ENCODE measurements at regions not wholly inside any gene's neighbourhood (a gene's known extent, or its start where the extent isn't known, plus 50 kb on each side); places are given as distances from the start of the nearest gene placed in this dataset.
"Not testable (repeated sequence)": the region's sequence is repeated elsewhere in the genome, so short reads cannot be mapped to it uniquely, and the experiment has no call there.

DNA sequence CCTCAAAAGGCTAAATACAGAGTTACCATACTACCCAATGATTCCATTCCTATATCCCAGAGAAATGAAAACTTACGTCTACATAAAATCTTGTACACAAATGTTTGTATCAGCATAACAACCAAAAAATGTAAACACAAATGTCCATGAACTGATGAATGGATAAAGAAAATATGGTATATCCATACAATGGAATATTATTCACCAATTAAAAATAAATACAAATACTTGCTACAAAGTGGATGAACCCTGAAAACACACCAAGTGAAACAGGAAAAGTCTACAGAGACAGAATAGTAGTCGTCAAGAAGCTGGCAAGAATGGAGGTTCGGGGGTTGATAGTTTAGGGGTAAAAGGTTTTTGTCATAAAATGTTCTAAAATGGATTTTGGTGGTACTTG is 54.0 kb upstream of the ANKRD28 start:
- DNase-seq = no peak

DNA sequence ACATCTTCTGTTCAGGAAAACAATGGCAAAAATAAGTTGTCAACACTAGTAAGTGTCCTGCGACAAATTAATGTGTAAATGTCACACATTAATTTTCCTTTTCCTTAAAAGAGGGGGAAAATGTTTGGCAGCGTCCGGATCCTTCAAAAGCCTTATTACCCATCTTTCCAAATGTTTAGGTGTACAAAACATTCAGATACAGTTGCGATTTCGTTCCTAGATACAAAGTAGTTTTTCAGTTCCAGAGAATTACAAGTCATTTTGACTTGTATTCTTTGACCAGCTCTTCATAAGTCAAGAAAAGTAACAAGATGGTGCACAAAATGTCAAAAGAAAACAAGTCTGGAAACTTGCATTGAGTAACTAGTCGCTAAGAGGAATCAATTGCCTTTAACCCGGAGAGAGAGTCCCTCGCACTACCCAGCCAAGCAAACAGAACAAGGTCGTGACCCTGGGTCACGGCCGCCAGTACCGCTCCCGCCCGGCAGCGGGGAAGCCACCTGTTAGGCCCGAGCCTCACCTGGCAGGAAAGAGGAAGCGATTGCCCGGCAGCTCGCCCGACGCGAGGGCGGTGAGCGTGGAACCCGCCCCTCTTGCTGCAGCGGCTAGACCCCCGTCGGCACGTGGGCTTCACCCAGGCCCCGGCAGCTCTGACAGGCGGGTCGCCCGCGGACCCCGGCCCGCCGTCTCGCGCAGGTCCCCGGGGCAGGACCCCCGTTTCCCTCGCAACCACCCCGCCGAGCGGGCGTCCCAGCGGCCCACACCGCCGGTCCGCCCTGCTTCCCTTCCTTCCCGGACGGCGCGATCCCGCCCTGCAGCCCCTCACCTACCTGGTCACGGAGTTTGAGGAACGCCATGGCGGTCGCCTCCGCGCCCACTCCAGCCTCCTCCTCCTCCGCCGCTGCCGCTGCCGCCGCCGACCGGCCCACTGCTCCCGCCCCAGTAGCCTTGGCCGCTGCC is 61.0 kb upstream of the ANKRD28 start:
- DNase-seq = no peak

DNA sequence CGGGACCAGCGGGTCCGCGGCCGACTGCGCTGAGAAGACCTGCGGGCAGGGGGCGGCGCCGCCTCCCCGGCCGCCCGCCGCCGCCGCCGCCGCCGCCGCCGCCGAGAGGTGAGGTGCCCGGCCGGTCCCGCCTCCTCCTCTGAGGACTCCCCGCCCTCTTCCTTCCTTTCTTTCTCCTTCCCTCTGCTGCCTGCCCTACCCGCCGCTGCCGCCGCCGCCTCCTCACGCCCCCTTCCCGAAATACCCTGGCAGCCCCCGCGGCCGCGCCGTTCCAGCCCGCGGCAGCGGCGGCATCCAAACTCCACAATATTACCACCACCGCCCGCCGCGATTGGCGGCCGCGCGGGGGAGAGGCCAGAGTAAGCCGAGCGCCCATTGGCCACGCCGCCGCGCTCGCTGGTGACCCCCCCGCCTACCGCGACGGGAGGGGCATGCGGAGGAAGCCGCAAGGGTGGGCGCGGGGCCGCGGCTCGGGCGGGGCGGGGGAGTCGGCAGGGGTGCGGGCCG is 61.8 kb upstream of the ANKRD28 start:
- DNase-seq = peak; percentile 88

DNA sequence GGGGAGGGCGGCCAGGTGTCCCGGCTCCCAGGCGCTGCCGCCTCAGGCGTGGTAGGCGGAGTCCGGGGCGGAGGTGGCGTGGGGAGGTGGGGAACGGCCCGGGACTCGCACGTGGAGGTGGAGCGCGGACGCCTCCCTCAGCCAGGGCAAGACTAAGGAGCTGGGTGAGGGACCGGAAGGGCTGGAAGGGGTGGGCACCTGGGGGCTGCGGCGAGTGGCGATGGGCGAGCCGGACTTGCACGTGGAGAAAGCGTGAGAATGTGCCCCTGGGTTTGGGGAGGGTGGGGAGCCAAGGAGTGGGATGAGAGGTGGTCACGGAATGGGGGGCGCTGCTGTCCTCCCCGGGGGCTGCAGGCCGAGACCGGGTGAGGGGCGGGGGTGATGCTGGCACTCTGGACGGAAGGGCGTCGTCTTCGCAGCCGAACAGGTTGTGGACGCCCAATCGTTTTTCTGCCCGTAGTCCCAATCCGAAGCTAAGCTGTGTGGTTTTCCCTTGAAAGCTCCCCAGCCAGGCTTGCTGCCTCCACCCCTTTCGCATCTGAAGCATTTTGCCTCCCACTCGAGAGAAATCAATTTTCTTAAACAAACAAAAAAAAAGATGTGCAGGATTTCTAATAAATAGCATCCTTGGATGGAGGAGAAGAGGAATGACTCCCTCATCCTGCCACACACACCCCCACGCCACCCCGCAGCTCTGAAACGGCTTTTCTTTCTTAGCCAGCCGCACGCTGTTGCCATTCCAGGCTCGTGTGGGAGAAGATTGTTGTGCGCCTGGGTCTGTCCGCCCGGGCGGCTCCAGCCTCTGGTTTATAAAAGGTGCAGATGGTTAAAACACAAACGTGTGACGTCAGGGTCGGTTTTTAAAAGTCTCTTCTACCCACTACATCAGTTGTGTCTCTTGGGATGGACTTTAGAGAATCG is 62.5 kb upstream of the ANKRD28 start:
- DNase-seq = peak; percentile 49

DNA sequence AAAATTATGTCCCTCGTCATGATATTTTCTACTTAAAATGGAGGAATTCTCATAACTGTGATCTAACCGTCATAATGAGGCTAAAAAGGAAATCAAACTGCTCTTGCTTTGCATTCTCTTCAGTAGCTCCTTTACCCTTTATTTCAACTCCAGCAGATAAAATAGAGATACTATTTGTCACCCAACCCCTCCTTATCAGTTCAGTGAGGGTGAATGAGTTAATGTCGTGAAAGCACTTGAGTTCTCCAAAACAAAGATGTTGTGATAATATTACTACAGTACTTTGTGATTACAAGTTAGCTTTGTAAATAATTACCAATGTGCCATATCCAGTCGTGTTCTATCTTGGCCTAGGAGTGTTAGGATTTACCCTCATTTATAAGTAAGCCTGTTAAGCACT is 63.4 kb upstream of the ANKRD28 start:
- no peak for DNase-seq

DNA sequence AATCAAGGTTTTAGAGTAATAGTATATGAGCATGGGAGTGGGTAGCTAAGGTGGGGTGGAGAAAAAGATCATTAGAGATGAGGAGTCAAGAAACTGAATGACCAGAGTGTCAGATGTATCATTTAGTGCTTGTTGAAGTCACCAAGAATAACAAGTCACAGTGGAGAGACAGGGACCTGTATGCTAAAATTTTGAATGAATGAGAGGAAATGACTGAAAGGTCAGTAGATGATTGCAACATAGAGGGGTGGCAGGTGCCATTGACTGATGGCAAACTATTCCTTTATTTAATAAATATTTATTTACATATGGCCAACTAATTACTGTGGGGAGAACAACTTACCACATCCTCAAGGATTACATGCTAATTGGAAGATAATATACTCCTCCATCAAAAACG is 75.0 kb upstream of the ANKRD28 start:
- DNase-seq = no peak

DNA sequence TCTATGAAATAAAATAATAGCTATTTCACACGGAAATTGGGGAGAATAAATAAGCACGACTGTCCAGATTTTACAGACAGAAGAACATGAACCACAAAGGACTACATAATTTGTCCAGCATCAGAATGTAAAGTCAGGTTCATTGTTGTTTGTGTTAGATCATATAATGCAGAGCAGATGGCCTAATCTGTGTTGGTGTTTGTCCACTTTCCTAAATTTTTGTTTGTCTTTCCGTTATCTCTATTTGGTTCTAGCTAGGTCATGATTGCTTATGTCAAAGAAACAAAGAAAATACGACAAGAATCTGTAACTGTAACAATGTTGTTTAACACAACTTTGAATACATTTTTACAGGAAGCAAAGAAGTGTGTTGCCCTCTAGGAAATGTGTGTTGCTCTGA is 75.6 kb upstream of the ANKRD28 start:
- no peak for DNase-seq

DNA sequence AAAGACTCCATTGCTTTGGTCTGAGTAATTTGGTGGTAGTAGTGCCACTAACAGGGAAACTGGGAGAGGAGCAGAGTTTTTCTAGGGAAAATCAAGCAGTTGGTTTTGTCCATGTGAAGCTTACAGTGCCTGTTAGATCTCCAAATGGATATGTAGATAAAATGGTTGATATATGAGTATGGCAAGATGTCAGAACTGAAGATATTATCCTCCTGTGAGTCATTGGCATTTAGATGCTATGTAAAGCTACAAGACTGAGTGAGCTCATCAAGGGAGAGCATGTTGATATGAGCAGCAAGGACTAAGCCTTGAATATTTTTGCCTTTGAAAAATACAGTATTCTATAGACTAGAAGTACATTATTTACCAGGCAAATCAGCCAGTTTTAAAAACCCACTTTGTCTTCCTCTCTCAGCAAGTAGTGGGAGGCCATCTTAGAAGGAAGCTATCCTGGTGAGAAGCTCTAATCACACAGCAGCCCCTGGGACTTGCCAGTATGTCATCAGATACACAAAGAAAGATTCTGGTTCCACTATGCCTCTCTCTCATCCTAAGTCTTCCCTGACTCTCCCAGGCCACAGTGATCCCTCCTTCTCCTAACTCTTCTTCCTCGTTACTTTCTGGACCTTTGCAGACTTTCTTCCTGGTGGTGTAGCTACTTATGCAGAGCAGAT is 77.4 kb upstream of the ANKRD28 start:
- no peak for DNase-seq

DNA sequence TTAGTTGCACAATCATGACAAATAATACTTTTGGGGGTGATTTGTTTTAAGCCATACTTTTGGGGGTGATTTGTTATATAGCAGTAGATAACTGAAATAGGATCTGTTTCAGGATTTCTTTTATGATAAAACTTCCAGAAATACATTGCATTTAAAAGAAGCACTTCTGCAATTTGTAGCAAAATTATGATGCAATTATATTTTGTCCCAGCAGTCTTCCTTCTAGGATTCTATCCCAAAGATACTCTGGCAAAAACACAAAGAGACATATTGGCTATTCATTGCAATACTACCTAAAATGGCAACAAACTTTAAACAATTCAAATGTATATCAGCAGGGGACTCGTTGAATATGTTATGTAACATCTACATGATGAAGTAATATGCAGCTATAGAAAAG is 78.9 kb upstream of the ANKRD28 start:
- DNase-seq = no peak

DNA sequence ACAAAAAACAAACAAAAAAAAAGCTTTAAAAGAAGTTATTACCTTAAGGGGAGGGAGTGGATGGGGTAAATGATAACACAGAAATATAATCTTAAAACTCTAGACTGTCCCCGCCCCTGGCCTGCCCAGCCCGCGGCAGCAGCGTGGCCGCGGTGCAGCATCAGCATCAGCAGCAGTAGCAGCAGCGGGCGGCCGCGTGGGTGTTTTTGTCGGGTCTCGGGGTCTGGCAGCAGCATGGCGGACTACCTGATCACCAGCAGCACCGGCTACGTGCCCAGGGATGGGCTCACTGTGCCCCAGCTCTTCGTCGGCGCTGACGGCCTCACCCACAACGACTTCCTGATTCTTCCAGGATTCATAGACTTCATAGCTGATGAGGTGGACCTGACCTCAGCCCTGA is 80.0 kb upstream of the ANKRD28 start:
- DNase-seq = no peak

DNA sequence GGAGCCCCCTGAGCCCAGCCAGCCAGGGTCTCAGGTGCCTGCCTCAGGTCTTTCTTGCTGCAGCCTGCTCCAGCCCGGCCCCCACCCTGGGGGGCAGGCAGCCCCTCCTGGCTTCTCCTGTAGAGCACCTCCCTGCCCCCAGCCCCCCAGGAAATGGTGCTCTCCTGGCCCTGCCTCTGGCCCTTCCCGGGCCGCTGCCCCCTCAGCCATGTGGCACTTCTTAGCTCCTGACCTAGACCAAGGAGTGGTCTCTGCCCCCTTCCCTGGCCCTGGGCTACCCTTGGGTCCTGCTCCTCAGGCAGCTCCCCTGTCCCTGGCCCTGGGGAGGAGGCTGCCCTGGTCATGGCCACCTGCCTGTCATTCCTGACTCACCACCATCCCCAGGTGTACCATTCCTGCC is 82.0 kb upstream of the ANKRD28 start:
- DNase-seq = not testable (repeated sequence)

DNA sequence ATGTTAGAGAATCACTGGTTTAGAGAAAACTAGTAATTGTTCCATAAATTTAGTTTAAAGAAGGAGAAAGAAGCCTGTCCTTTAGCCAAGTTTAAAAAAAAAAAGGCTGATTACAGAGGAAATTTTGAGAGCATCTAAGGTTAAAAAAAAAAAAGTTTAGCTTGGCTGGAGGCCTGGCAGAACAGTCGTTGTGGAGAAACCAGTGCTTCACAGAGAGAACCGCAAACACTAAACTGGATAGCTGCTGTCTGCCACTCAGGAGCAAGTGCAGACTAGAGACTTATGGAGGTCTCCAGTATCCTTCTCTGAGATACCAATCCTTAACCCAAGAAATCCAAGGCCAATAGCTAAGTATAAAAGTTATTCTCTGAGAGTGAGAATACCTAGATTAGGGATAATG is 84.8 kb upstream of the ANKRD28 start:
- DNase-seq = no peak

DNA sequence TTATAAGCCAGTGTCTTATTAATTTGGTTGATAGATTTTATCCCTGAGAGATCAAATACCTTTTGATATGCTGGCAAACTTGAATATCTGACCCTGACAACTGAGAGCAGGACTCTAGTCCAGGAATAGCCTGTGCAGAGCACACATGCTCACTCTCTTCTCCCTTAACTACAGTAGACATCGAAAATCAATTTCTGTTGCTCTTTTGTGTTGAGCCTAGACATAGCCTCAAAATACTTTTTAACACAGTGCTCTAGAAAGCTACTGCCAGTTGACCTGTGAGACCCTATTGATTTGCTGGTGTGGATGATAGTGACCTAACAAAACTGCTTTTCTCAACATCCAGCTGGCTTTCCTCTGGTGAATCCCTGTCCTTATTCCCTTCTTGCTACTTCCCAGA is 86.4 kb upstream of the ANKRD28 start:
- no peak for DNase-seq

DNA sequence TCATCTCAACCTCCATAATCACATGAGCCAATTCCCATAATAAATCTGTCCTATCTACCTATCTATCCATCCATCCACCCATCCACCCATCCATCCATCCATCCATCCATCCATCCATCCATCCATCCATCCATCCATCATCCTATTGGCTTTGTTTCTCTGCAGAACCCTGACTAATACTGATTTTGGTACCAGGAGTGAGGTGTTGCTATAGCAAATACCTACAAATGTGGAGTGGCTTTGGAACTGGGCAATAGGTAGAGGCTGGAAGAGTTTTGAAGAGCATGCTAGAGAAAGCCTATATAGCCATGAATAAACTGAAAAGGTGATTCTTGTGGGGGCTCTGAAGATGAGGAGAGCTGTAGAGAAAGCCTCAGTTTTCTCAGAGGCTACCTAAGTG is 88.7 kb upstream of the ANKRD28 start:
- DNase-seq = no peak

DNA sequence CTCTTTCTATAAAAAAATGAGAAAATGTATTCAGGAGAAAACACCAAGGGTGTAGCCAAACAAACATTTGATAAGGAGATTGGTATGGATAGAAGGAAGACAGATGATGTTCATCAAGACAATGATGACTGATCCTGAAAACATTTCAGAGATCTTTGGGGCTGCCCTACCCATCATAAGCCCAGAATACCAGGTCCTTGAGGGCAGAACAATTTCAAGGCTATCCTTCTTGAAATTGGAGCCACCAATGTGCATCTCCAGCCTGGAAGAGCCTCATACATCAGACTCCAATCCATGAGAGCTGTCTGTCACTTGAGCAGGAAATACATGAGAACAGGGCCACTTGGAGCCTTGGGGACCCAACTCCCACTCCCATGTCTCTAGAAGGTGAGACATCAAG is 89.5 kb upstream of the ANKRD28 start:
- no peak for DNase-seq

DNA sequence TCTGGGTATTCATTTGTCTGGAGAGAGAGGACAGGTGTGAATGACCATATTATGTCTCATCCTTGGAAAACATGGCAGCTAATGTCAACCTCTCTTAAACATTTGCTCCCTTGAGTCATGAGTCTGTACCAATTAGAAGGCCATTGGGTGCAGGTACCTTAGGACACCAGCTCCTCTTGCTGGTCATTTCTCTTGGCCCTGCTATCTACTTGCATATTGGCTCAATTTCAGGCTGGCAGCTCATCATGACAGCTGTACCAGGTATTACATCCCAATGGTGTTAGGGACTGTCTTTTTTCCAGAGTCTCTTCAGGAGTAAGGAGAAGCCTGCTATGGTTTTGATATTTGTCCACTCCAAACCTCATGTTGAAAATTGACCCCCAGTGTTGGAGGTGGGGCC is 92.2 kb upstream of the ANKRD28 start:
- DNase-seq = no peak

DNA sequence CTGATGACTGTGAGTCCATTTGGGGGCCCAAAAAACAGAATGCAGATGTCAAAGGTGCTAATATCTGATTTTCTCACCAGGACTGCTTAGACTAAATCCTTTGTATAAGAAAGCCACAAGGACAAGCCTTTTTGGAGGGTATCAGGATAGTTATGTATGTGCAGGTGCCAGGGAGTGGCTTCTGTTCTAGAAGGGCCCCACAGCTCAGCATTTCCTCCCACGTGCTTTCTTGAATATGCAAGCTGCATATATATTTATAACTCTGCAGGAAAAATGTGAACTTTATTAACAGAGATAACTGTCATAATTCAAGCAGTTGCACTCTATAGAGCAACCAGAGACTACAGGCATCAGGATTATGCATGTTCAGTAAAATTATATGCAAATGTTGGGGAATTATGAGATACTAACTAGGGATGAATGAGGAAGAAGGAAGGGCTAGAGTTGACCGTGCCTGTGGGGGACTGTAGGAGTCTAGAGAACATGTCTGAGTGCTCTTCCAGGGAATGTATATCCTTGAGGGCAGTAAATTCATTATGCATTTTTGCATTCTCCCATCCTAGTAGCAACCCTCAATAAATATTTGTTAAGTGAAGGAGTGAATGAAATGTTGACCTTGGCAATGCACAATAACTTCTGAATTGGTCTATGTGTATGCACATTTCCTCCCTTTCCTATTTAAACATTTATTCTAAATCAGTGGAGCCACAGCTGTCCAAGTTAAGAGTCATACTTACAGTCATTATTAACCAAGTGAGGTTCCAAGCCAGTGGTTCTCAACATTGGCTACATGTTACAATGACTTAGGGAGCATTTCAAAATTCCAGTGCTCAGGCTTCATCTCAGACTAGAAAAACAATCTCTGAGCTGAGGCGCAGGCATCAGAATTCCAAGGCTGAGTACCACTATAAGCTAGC is 94.8 kb upstream of the ANKRD28 start:
- DNase-seq = no peak

DNA sequence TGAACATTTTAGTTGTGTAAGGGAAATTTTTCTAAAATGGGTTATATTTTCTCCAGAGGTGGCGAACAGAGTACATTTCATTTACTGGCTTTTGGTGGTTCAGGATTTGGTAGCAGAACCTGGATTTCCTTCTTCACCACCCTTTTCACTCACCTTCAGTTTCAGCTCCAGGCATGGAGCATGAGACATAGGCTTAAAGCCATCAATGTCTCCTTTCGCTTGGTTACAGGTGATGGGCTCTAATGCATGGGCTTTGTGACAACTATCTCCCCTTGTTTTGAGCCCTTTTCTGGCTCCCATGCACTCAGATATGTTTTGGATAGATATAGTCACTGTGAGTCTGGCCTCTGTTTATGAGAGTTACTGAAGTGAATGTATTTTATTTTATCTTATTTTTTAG is 96.6 kb upstream of the ANKRD28 start:
- no peak for DNase-seq

DNA sequence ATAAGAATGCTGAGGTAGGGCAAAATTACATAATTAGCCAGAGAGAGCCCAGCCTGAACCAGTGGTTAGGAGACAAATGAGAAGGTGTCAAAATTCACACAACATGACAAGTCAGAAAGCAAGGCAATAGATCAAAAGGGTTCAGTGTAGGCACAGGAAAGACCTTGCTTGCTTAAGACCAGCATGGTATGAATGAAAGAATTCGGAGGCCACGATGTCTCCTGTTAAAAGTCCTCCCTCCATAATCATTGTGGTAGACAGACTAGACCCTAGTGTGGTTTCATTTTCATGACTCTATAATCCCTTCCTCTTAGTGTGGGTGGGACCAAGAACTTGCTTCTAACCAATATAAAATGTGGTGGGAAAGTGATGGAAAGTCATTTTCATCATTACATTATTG is 98.7 kb upstream of the ANKRD28 start:
- DNase-seq = no peak

DNA sequence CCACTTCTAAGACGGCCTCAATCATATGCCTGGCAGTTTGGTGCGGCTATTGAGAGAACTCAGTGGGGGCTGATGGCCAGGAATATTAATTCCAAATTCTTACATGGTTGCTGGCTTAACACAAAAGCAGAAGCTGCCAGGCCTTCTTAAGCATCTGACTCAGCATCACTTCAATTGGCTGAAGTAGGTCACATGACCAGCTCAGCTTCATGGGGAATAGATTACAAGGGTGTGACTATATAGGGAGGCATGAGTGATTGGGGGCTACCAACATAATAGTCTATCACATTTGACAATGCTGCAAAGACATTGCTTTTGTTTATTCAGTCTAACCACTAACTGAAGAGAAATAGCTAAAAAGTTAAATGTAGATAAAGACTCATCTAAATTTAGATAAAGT is 101.6 kb upstream of the ANKRD28 start:
- DNase-seq = no peak

DNA sequence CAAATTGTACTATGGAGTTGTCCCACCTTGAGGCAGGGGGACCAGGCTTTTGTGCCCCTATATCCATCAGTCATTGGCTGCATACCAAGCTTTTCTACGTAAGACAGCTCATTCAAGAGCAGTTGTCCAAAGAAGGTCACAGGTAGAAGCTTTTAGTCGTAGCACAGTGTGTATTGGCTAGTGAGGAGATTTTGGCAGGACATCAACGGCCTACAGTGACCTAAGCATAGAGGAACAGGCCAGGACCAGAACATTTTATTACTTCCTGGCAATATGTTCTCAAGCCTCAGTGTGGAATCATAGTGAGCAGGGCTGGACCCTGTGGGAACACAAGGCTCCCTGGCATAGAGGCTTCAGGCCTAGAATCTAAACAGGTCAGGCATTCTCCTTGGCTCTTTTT is 105.4 kb upstream of the ANKRD28 start:
- peak; percentile 38 for DNase-seq
